SW480 (cell line): ENCODE measurements at regions not wholly inside any gene's neighbourhood (a gene's known extent, or its start where the extent isn't known, plus 50 kb on each side); places are given as distances from the start of the nearest gene placed in this dataset.
"Not testable (repeated sequence)": the region's sequence is repeated elsewhere in the genome, so short reads cannot be mapped to it uniquely, and the experiment has no call there.

Experiments
- DNase-seq: peaks from one replicate; pipeline ENCODE4 v3.0.0-alpha.2; 2016; ENCODE audit warnings: low spot score

- DNase-seq = no peak
Measured at GRCh38 chr5:16392718-16393117, 72.9 kb downstream of the ZNF622 start.

DNA sequence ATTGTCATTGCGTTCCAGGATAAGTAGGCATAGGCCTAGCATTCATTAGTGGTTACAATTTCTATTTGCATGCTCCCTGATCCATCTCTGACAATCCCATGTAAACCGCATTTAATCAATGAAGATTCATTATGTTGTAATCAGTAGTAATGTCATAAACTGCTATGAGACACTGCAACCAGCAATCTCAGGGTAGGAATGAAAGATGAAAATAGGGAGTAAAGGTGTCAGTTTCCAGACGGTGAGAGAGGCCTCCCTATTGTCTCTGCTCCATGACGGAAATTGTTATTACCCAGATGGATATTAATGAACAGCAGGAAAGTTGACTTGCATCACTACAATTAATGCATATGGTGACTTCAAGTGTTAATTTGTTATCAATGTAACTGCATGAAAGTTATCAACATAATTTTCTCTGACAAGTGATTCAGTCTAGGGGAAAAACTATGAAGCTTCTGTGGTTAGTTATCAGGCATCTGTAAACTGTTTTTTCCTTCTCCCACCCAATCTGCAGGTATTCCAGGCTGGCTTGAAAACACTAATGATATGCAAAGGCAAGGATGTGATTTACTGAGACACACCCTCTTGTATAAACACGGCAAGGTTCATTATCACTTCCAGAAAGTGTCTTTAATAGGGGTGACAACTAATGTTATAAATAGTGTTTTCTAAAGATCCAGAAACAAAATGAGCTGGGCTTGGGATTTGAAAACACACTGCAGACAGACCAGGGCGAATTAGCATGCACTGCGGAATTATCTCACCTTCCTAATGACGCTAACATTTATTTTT, 73.5 kb downstream of the ZNF622 start:
- DNase-seq = no peak

- DNase-seq = no peak
Measured at GRCh38 chr5:16390825-16391224, 74.8 kb downstream of the ZNF622 start.

GRCh38 chr5:16385516-16386090, 80.0 kb downstream of the ZNF622 start:
- no peak for DNase-seq

DNA sequence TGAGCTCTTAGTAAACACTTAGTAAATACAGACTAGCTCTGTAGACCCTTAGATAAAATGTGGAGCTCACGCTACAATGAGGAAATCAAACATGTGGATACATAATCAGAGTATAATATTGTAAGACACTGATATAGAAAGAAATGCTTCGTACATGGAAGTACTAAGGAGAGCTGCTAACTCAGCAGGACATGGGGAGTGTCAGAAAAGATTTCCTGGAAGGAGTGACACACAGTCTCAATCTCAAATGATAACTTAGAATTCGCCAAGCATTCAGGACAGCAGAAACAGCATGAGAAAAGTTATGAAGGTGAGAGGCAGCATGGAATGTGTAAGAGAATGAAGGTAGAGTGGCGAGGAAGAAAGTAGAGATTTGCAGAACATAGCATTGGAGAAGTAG, 80.8 kb downstream of the ZNF622 start:
- DNase-seq = no peak

- DNase-seq = no peak
Measured at GRCh38 chr5:16384222-16384621, 81.4 kb downstream of the ZNF622 start.

GRCh38 chr5:16383544-16384052, 82.0 kb downstream of the ZNF622 start:
- DNase-seq = no peak

DNA sequence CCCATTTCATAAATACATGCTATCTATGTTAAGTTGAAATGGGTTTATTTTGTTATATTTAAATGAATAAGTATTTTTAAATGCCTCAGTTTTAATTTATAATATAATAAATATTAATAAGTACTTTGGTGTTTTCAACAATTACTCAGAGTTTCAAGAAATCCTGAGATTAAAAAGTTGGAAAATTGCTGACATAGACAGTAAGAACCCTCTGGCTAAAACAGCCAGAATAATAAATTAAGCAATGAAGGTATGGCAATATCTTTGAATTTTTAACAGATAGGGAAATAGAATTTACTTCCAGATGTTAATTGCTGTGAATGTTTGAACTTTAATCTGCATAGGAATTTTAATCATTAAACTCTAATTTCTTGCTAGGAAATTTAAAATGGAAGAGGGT, 83.6 kb downstream of the ZNF622 start:
- no peak for DNase-seq

- no peak for DNase-seq
Measured at GRCh38 chr5:16378762-16379161, 86.8 kb downstream of the ZNF622 start.

DNA sequence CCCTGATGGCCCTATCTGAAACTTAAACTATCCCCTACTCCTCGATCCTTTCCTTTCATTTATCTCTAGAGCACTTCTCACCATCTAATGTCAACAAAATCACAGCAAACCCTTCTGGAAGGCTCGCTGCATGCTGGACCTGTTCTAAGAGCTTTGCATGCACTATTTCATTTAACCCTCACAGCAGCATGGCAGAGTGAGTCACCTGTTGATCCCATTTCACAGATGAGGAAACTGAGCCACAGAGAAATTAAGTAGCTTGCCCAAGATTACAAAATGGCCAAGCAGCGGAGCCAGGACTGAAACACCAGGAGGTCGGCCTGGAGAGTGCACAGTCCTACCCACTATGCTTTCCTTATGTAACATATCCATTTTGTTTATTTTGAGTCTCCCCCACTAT, 93.1 kb downstream of the ZNF622 start:
- no peak for DNase-seq

DNA sequence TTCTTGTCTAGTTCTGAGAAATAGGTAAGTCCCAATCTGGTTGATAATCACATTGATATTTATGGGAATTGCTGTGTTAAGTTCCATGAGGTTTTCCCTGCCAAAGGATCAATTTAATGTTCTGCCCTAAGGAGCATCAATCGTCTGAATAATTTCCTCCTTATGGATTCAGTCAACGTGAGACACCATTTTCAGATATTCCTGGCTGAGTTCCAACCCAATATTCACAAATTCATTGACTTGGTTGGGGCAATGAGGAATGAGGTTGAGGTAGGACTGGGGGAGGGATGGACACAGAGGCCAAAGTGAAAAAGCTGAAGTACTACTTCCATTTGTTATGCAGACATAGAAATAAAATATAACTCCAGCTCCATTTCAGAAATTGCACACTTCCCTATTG, 99.1 kb downstream of the ZNF622 start:
- DNase-seq = no peak

DNA sequence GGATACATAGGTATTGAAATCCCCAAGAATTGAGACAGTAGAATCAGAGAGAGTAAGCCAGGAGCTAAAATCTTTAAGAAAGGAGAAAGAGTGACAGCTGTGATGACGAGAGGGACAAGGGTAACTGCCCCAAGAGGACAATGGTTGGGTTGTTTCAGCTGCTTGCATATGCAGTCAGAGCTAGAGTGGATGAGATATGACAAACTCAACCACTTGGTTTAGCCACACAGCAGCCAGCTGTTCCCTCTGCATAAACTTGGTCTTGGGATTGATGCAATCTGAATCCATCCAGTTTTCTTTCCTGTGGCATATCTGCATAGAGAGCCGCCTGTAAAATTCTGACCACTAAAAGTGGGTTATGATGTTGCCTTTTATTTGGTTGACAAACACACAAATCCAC, 100.7 kb downstream of the ZNF622 start:
- no peak for DNase-seq

DNA sequence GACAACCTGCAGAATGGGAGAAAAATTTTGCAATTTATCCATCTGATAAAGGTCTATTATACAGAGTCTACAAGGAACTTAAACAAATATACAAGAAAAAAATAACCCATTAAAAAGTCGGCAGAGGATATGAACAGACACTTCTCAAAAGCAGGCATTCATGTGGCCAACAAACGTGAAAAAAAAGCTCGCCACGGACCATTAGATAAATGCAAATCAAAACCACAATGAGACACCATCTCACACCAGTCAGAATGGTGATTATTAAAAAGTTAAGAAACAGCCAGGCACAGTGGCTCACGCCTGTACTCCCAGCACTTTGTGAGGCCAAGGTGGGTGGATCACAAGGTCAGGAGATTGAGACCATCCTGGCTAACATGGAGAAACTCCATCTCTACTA, 112.2 kb downstream of the ZNF622 start:
- not testable (repeated sequence) for DNase-seq

- peak; percentile 83 for DNase-seq
Measured at GRCh38 chr5:16350816-16351215, 114.8 kb downstream of the ZNF622 start.

DNA sequence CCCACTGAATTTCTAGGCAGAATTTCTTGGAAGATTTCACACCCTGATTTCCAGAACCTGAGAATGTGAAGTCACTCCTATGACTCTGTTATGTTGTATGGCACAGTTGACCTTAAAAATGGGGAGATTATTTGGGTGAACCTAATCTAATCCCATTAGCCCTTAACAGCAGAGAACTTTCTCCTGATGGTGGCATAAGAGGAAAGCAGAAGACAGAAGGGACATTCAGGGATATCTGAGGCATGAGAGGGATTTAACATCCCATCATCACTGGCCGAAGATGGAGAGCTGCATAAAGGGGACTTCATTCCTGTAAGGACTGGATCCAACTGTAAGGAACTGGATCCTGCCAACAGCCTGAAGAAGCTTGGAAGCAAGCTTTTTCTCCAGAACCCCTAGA, 119.2 kb downstream of the ZNF622 start:
- no peak for DNase-seq

DNA sequence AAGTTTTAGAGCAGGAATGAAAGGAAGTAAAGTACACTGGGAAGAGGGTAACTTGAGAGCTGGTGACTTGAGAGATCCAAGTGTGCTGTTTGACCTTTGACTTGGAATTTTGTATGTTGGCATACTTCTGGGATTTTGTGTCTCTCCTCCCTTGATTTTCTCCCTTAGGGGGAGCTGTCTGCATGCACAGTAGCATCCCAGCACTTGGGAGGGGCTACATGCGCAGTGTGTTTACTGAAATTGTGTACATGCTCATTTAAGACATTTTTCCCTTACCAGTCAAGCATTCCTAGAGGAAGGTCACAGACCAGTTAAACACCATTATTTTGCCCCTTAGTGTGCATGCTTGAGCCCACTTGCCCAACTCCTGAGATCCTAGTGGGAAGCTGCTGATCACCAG, 120.1 kb downstream of the ZNF622 start:
- no peak for DNase-seq

DNA sequence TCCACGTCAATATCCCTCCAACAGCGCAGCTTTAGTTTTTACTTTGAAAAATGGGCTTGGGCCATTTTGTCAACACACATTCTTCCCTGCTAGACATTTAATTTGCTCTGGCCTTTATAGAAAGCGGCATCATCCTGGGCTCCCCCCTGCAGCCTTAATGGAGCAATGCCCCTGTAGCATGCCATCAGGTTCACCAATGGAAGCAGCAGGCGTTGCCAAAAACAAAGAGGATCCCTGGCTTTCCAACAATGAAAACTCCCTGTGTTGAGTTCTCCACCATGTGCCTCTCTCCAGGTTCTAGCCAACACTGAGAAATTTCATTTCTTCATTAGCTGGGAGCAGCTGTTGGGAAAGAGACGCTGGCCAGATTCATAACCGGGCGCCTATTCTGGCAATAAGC, 139.5 kb downstream of the ZNF622 start:
- no peak for DNase-seq

DNA sequence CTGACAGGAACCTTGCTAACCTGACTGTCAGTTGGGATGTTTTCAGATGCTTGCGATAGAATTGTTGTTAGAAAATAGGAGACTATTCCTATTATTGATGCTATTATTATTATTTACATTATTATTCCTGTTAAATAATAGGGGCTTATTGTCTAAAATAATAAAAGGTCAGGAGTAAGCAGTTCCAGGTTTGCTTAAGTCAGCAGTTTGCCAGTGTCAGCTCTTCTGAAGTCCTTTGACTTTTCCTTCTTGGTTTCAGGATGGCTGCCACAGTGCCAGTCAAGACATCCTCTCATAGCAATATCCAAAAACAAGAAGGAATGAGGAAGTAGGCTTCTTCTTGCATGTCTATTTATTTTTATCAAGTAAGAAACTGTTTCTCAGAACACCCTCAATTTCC, 141.7 kb upstream of the MARCHF11 start:
- no peak for DNase-seq

DNA sequence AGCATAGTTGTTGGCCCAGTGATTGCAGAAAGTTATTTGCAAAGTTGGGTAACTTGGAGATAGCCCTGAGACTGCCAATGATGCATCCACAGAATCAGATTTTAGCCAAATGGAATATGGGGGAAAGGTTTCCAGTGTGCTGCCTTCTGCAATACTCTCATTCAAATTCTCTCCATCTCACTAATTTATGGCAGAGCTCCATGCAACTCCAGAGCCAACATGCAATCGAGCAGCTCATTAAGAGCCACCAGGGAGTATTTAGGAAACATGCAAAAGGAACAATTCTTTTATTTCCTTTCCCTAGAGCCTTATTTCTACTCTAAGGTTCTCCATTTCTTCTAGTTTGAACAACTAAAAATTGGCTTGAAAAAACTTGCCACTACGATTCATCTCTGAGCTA, 135.9 kb upstream of the MARCHF11 start:
- DNase-seq = no peak

- DNase-seq = no peak
Measured at GRCh38 chr5:16313761-16314160, 134.2 kb upstream of the MARCHF11 start.

DNA sequence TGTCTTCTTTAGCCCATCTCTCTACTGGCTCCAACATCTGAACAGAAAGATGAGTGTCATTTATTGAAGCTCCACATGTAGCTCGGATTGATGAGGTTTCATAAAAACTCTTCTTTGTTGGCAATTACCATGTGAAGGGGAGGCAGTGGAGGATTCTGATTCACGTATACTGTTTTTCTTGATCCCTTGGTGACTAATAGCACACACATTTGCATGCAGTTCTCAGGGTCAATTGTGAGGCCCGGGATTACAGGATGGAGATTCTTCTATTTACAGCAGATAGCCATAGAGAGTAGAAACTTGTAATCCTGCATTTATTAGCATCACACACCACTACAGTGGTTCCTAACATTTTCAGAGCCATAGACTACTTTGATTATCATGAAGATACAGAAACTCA, 133.2 kb upstream of the MARCHF11 start:
- DNase-seq = no peak

GRCh38 chr5:16311666-16312065, 132.1 kb upstream of the MARCHF11 start:
- DNase-seq = no peak

DNA sequence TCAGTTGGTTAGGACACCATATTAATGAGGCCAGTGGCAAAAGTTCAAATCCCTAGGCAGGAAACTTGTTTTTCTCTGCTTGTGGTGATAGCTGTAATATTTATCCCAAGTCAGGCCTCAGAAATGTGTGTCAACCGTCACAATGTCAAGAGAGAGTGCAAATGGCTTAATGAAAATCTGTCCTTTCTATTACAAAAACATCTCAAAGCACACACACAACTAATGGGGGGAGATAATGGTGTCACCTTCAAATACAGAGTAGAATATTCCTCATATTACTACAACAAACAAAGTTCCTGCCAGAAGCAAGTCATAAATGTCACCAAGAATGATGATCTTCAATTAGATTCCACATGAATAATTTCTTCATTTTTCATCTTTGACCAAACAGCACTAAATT, 127.2 kb upstream of the MARCHF11 start:
- DNase-seq = no peak

GRCh38 chr5:16304846-16305245, 125.3 kb upstream of the MARCHF11 start:
- peak; percentile 4 for DNase-seq
